ENCODE measurements at regions not wholly inside any gene's neighbourhood (a gene's known extent, or its start where the extent isn't known, plus 50 kb on each side); places are given as distances from the start of the nearest gene placed in this dataset.
A peak's percentile ranks its signal among the peaks of the same experiment; 100 is the strongest.

GRCh38 chr7:33754933-33755928 is 150.1 kb upstream of the BMPER start:
- no peak for DNase-seq (ENCODE audit: low read depth in 2 of 2)

- no peak for DNase-seq (ENCODE audit: low read depth in 2 of 2)
Observed at GRCh38 chr7:33757050-33757449, 148.3 kb upstream of the BMPER start.

- DNase-seq (ENCODE audit: low read depth in 2 of 2): peak in 1 of 2 donors; percentile 14
Observed at GRCh38 chr7:33757563-33758165, 147.7 kb upstream of the BMPER start.

- no peak for DNase-seq (ENCODE audit: low read depth in 2 of 2)
Observed at GRCh38 chr7:33760146-33760545, 145.2 kb upstream of the BMPER start.

- DNase-seq (ENCODE audit: low read depth in 2 of 2): no peak
Observed at GRCh38 chr7:33760834-33761233, 144.5 kb upstream of the BMPER start.

- DNase-seq (ENCODE audit: low read depth in 2 of 2): no peak
Observed at GRCh38 chr7:33761449-33762080, 143.8 kb upstream of the BMPER start.

- no peak for DNase-seq (ENCODE audit: low read depth in 2 of 2)
Observed at GRCh38 chr7:33762151-33762910, 143.0 kb upstream of the BMPER start.

- DNase-seq (ENCODE audit: low read depth in 2 of 2): no peak
Observed at GRCh38 chr7:33762911-33763306, 142.4 kb upstream of the BMPER start.

- DNase-seq (ENCODE audit: low read depth in 2 of 2): no peak
Observed at GRCh38 chr7:33764752-33765451, 140.4 kb upstream of the BMPER start.

- DNase-seq (ENCODE audit: low read depth in 2 of 2): no peak
Observed at GRCh38 chr7:33766405-33766804, 138.9 kb upstream of the BMPER start.

GRCh38 chr7:33769930-33770329 is 135.4 kb upstream of the BMPER start:
- DNase-seq (ENCODE audit: low read depth in 2 of 2): no peak

GRCh38 chr7:33770576-33770975 is 134.8 kb upstream of the BMPER start:
- DNase-seq (ENCODE audit: low read depth in 2 of 2): no peak

- no peak for DNase-seq (ENCODE audit: low read depth in 2 of 2)
Observed at GRCh38 chr7:33771422-33771821, 133.9 kb upstream of the BMPER start.

GRCh38 chr7:33773053-33773452 is 132.3 kb upstream of the BMPER start:
- no peak for DNase-seq (ENCODE audit: low read depth in 2 of 2)

- DNase-seq (ENCODE audit: low read depth in 2 of 2): no peak
Observed at GRCh38 chr7:33774762-33775523, 130.4 kb upstream of the BMPER start.

- DNase-seq (ENCODE audit: low read depth in 2 of 2): no peak
Observed at GRCh38 chr7:33775790-33776189, 129.5 kb upstream of the BMPER start.

- no peak for DNase-seq (ENCODE audit: low read depth in 2 of 2)
Observed at GRCh38 chr7:33776788-33777187, 128.6 kb upstream of the BMPER start.

GRCh38 chr7:33778195-33778594 is 127.1 kb upstream of the BMPER start:
- no peak for DNase-seq (ENCODE audit: low read depth in 2 of 2)

GRCh38 chr7:33779216-33779615 is 126.1 kb upstream of the BMPER start:
- DNase-seq (ENCODE audit: low read depth in 2 of 2): no peak

- DNase-seq (ENCODE audit: low read depth in 2 of 2): no peak
Observed at GRCh38 chr7:33781167-33781566, 124.2 kb upstream of the BMPER start.

GRCh38 chr7:33781796-33782195 is 123.5 kb upstream of the BMPER start:
- no peak for DNase-seq (ENCODE audit: low read depth in 2 of 2)

Data from activated CD4-positive, alpha-beta T cell treated with anti-CD3 and anti-CD28 coated beads for 24 hours (primary cell).